ENCODE measurements at regions not wholly inside any gene's neighbourhood (a gene's known extent, or its start where the extent isn't known, plus 50 kb on each side); places are given as distances from the start of the nearest gene placed in this dataset.

DNA sequence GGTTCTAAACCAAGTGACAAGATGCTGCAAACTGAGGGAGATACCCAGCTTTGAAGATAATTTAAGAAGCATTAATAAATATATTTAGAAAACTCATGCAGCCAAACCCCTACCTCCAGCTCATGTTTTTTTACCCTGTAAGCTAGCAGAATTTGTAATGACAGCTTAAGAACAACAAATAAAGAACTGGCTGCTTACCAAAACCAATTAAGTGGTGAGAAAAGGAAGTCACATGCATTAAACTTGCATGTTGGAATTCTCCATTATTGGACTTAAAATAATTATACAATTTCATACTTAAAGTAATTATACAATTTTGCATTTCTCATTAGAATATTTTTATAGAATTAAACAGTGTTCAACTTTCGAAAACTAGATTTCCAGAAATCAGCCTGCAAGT is 75.6 kb upstream of the CNIH3 start:
- DNase-seq: no peak
- Histone ChIP-seq H3K27me3 (ENCODE audit: low read depth) (no peaks in the 10 kb centered on the region), H3K36me3 (no peaks in the 10 kb centered on the region), H3K9me3 (replicated peaks) (no peaks in the 10 kb centered on the region), H3K4me3 (no peak overlapping the region), H3K27ac (replicated peaks) (no peak overlapping the region), H3K4me1 (no peaks in the 10 kb centered on the region)
- TF ChIP-seq CTCF (IDR thresholded peaks at IDR 0.05; ENCODE audit: borderline replicate concordance): no peak
- intact Hi-C loops (cut with micrococcal nuclease): no loop called here

DNA sequence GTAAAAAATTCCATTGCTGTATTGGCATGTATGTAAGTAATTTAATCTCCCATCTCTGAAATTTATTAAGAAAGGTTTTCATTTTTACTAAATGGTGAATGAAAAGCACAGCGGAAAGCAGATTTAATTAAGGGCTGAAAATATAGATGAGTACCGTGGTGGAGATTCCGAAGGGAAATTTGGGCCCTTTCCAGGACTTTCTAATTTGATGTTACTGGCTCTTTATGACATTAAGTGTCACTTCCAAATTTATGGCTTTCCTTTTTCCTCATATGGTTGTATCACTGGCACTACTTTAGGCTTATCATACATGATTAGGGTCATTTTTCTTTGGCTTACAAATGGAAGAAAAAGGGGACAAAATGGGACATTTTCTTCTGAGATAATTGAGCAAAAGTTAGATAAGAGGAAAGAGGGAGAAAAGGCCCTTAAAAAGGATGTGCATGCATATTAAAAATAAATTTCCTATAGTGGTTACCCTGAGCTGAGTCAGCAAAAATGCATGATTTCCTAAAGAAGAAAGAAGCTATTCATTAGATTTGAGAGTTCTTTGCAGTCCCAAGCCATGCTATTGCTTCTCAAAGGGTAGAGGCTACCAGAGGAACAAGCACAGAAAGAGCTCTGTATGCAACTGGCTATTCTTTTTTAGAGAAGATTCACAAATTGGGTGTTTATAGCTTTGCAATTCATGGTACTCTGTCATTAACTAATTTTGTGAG is 74.9 kb upstream of the CNIH3 start:
- Histone ChIP-seq H3K36me3 (no peaks in the 10 kb centered on the region), H3K27me3 (ENCODE audit: low read depth) (no peaks in the 10 kb centered on the region), H3K27ac (replicated peaks) (no peak overlapping the region), H3K4me1 (no peaks in the 10 kb centered on the region), H3K9me3 (replicated peaks) (no peaks in the 10 kb centered on the region), H3K4me3 (no peak overlapping the region)
- TF ChIP-seq CTCF (IDR thresholded peaks at IDR 0.05; ENCODE audit: borderline replicate concordance): no peak
- intact Hi-C loops (cut with micrococcal nuclease): no loop called here
- DNase-seq: no peak

DNA sequence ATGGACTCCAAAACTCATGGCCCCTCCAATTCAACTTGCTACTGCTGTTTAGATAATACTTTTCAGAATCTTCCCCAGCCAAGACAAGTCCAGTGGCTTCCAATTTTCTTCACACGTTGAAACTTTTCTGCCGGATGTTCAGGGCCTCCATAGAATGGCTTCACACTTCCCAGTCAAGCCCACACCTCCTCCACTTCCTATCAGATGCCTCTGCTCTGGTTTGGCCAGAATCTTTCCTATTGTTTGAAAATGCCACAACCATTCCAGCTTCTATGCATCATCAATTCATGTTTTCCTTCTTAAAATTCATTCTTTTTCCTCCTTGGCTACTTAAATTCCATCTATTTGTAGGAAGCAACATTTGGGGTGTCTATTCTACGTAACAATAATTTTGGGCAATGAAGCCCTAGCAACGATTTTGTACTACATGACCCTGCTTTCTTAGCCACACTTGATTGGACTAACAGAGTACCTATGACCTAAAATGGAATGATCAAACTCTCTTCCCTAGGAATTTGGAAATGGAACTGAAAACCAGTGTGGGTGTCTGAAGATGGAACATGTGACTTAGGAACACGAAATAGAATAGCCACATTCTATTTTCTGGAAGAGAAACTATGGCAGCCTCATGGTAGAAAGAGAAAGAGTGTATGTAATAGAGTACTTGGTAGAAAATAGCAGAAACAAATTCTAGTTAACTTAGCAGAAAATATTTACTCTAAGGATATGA is 74.1 kb upstream of the CNIH3 start:
- Histone ChIP-seq H3K4me3 (no peak overlapping the region), H3K9me3 (replicated peaks) (no peaks in the 10 kb centered on the region), H3K27ac (replicated peaks) (no peak overlapping the region), H3K27me3 (ENCODE audit: low read depth) (no peaks in the 10 kb centered on the region), H3K36me3 (no peaks in the 10 kb centered on the region), H3K4me1 (no peaks in the 10 kb centered on the region)
- DNase-seq: no peak
- TF ChIP-seq CTCF (IDR thresholded peaks at IDR 0.05; ENCODE audit: borderline replicate concordance): no peak
- intact Hi-C loops (cut with micrococcal nuclease): no loop called here

GRCh38 chr1:224542783-224543440 is 73.2 kb upstream of the CNIH3 start:
- Histone ChIP-seq H3K27me3 (ENCODE audit: low read depth) (no peaks in the 10 kb centered on the region), H3K4me1 (no peaks in the 10 kb centered on the region), H3K9me3 (replicated peaks) (no peaks in the 10 kb centered on the region), H3K27ac (replicated peaks) (no peak overlapping the region), H3K36me3 (no peaks in the 10 kb centered on the region), H3K4me3 (no peak overlapping the region)
- intact Hi-C loops (cut with micrococcal nuclease): no loop called here
- DNase-seq: no peak
- TF ChIP-seq CTCF (IDR thresholded peaks at IDR 0.05; ENCODE audit: borderline replicate concordance): no peak

GRCh38 chr1:224543453-224543852 is 72.7 kb upstream of the CNIH3 start:
- no peaks in the 10 kb centered on the region for H3K27me3 ChIP-seq (ENCODE audit: low read depth)
- H3K36me3 ChIP-seq: no peaks in the 10 kb centered on the region
- no peak for DNase-seq
- no peak for TF ChIP-seq CTCF (IDR thresholded peaks at IDR 0.05; ENCODE audit: borderline replicate concordance)
- no peaks in the 10 kb centered on the region for H3K4me1 ChIP-seq
- intact Hi-C loops (cut with micrococcal nuclease): no loop called here
- no peak overlapping the region for H3K27ac ChIP-seq (replicated peaks)
- no peaks in the 10 kb centered on the region for H3K9me3 ChIP-seq (replicated peaks)
- no peak overlapping the region for H3K4me3 ChIP-seq
